ENCODE measurements at regions not wholly inside any gene's neighbourhood (a gene's known extent, or its start where the extent isn't known, plus 50 kb on each side); places are given as distances from the start of the nearest gene placed in this dataset.

GRCh38 chr13:74287724-74288169 lies 153.5 kb upstream of the KLF12 start (continued):
- TF ChIP-seq ATF2 (IDR thresholded peaks at IDR 0.05; ENCODE audit: low read length) = no peak
